ENCODE measurements at regions not wholly inside any gene's neighbourhood (a gene's known extent, or its start where the extent isn't known, plus 50 kb on each side); places are given as distances from the start of the nearest gene placed in this dataset.
"Not testable (repeated sequence)": the region's sequence is repeated elsewhere in the genome, so short reads cannot be mapped to it uniquely, and the experiment has no call there.

DNA sequence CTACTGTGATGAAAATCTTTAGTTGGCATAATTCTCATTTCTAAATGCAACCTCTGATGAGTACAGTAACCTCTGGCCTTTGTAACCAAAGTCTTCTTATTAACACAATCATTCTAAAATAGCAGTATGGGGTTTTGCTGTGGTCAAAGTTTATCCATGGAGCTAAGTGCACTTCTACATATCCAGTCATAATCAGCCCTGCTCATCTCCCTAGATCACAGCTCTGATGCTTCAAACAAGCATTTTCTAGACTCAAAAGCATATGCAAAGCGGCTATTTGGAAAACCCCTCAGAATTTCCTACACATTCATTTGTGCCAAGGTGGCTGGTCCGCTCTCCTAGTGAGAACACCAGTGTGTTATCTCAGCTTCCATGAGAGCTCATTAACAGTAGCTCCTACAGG, 418.6 kb downstream of the MRPL39 start:
- no peak for DNase-seq (ENCODE audit: low read depth)
- H3K4me3 ChIP-seq (ENCODE audit: low read depth, low read length): no peak overlapping the region
- no peak for TF ChIP-seq CTCF (IDR thresholded peaks at IDR 0.05; ENCODE audit: low read depth, low read length, missing control alignments)
- in situ Hi-C loops (cut with HindIII; ENCODE audit: low sequenced_read_pairs): no loop called here

GRCh38 chr21:25186273-25186672, 421.0 kb downstream of the MRPL39 start:
- no peak for TF ChIP-seq CTCF (IDR thresholded peaks at IDR 0.05; ENCODE audit: low read depth, low read length, missing control alignments)
- in situ Hi-C loops (cut with HindIII; ENCODE audit: low sequenced_read_pairs): no loop called here
- peak; percentile 32 for DNase-seq (ENCODE audit: low read depth)
- H3K4me3 ChIP-seq (ENCODE audit: low read depth, low read length): no peak overlapping the region

DNA sequence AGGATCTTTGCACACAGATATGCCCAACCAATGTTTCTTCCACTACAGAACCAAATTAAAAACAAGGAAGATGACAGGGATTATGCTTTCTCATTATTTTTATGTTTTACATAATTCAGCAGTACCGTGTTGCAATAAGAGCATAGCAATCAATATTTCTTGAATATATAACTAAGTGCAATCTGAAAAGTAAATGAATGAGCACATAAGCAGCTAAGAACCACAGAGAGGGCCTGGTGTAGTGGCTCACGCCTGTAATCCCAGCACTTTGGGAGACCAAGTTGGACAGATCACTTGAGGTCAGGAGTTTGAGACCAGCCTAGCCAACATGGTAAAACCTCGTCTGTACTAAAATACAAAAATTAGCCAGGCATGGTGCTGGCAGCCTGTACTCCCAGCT, 423.7 kb downstream of the MRPL39 start:
- in situ Hi-C loops (cut with HindIII; ENCODE audit: low sequenced_read_pairs): no loop called here
- H3K4me3 ChIP-seq (ENCODE audit: low read depth, low read length): no peak overlapping the region
- no peak for TF ChIP-seq CTCF (IDR thresholded peaks at IDR 0.05; ENCODE audit: low read depth, low read length, missing control alignments)
- no peak for DNase-seq (ENCODE audit: low read depth)

- H3K4me3 ChIP-seq (ENCODE audit: low read depth, low read length); DNase-seq (ENCODE audit: low read depth); in situ Hi-C loops (cut with HindIII; ENCODE audit: low sequenced_read_pairs): not testable (repeated sequence)
Measured at GRCh38 chr21:25181690-25182089, 425.6 kb downstream of the MRPL39 start.

- peak; percentile 57 for DNase-seq (ENCODE audit: low read depth)
- H3K4me3 ChIP-seq (ENCODE audit: low read depth, low read length): no peak overlapping the region
- in situ Hi-C loops (cut with HindIII; ENCODE audit: low sequenced_read_pairs): no loop called here
- TF ChIP-seq CTCF (IDR thresholded peaks at IDR 0.05; ENCODE audit: low read depth, low read length, missing control alignments): no peak
Measured at GRCh38 chr21:25179116-25179515, 428.2 kb downstream of the MRPL39 start.

- peak; percentile 45 for DNase-seq (ENCODE audit: low read depth)
- no peak overlapping the region for H3K4me3 ChIP-seq (ENCODE audit: low read depth, low read length)
Measured at GRCh38 chr21:25176637-25177412, 430.5 kb downstream of the MRPL39 start.

More at GRCh38 chr21:25176637-25177412, 430.5 kb downstream of the MRPL39 start:
- in situ Hi-C loops (cut with HindIII; ENCODE audit: low sequenced_read_pairs): no loop called here
- no peak for TF ChIP-seq CTCF (IDR thresholded peaks at IDR 0.05; ENCODE audit: low read depth, low read length, missing control alignments)
